GM20000 (cell line): ENCODE measurements at regions not wholly inside any gene's neighbourhood (a gene's known extent, or its start where the extent isn't known, plus 50 kb on each side); places are given as distances from the start of the nearest gene placed in this dataset.
"Not testable (repeated sequence)": the region's sequence is repeated elsewhere in the genome, so short reads cannot be mapped to it uniquely, and the experiment has no call there.

Experiments used
- DNase-seq: peaks from one replicate; pipeline ENCODE4 v3.0.0; 2012; ENCODE audit warnings: low spot score
- TF ChIP-seq, protein P1 (sequence below): IDR thresholded peaks from 2 replicates; pipeline ENCODE4 v1.5.1; 2012; ENCODE audit warnings: mild to moderate bottlenecking, control low read depth; ENCODE audit errors: extremely low read depth, missing control alignments

- no peak for DNase-seq
- TF ChIP-seq, protein P1, sequence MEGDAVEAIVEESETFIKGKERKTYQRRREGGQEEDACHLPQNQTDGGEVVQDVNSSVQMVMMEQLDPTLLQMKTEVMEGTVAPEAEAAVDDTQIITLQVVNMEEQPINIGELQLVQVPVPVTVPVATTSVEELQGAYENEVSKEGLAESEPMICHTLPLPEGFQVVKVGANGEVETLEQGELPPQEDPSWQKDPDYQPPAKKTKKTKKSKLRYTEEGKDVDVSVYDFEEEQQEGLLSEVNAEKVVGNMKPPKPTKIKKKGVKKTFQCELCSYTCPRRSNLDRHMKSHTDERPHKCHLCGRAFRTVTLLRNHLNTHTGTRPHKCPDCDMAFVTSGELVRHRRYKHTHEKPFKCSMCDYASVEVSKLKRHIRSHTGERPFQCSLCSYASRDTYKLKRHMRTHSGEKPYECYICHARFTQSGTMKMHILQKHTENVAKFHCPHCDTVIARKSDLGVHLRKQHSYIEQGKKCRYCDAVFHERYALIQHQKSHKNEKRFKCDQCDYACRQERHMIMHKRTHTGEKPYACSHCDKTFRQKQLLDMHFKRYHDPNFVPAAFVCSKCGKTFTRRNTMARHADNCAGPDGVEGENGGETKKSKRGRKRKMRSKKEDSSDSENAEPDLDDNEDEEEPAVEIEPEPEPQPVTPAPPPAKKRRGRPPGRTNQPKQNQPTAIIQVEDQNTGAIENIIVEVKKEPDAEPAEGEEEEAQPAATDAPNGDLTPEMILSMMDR, result no peak
These were observed 90.5 kb upstream of the GATB start for GRCh38 chr4:151851354-151851753.

DNA sequence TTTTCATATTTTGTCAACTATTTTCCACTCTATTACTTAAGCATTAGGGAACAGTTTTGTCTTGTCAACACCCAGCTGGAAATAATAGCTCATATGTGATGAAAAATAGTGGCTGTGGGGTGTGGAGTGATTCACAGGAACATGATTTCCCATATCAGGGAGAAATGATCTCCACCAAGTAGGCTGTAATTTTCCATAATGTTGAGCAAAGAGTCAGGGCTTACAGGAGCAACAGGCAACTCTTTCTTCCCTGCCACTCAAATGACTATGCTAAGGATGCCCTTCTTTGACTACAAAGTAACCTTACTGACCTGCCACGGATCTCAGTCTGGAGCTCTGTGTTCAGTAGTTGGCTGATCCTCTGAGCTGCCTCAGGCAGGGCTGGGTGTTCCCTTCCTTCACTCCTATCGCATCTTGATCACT lies 90.0 kb upstream of the GATB start:
- DNase-seq, result no peak
- TF ChIP-seq, protein P1, result no peak

DNA sequence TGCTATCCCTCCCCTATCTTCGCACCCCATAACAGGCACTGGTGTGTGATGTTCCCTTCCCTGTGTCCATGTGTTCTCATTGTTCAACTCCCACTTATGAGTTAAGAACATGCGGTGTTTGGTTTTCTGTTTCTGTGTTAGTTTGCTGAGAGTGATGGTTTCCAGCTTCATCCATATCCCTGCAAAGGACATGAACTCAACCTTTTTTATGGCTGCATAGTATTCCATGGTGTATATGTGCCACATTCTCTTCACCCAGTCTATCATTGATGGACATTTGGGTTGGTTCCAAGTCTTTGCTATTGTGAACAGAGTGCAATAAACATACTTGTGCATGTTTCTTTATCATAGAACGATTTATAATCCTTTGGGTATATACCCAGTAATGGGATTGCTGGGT lies 84.7 kb upstream of the GATB start:
- not testable (repeated sequence) for DNase-seq

GRCh38 chr4:151842430-151843079 lies 81.7 kb upstream of the GATB start:
- no peak for DNase-seq
- TF ChIP-seq, protein P1, result no peak

DNA sequence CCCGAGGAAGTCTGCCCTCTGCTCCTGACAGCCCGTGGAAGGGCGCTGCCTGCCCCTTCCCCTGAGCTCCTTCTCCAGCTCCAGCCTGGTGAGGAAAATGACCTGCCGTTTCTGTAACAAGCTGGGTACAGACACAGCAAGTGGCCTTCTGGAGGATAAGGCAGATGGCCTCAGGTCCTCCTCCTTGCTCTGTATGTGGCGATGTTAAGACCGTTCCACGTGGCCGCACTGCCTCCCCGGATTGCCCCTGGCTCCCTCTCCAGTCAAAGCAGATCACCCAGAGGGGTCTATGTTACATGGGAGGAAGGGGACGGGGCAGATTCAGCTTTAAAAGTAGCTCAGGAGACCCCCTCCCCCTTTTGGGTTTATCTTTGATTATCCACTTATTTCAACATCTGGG lies 80.3 kb upstream of the GATB start:
- no peak for DNase-seq
- TF ChIP-seq, protein P1, result no peak

- TF ChIP-seq, protein P1, result no peak
- no peak for DNase-seq
These were observed 74.7 kb upstream of the GATB start for GRCh38 chr4:151835467-151835866.

DNA sequence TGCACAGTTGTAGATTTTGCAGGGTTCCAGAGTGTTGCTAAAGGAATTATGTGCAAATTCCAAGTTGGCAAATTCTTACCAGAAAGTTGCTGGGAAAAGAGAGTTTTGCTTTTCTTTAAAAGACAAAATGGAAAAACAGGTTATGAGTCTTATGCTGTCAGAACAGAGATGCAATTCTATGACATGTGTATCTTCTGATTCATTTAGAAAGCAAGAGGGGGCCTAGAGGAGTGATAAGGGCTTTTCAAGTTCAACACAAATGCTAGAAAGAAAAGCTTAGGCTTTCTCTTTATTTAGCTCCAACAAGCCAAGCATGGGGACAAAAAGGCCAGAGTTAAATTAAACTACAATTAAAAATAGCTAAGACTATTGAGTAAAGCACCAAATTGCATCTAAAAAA lies 72.4 kb upstream of the GATB start:
- TF ChIP-seq, protein P1, result no peak
- DNase-seq, result peak; percentile 35

GRCh38 chr4:151831526-151831925 lies 70.7 kb upstream of the GATB start:
- TF ChIP-seq, protein P1, result no peak
- DNase-seq, result no peak
